SKM-1 treated with dmso at 0.1 percent for 144 hours (cell line): ENCODE measurements at regions not wholly inside any gene's neighbourhood (a gene's known extent, or its start where the extent isn't known, plus 50 kb on each side); places are given as distances from the start of the nearest gene placed in this dataset.
"Not testable (repeated sequence)": the region's sequence is repeated elsewhere in the genome, so short reads cannot be mapped to it uniquely, and the experiment has no call there.

Experiments
- DNase-seq: peaks from one replicate; lab custom pipeline; 2025; ENCODE audit not compliant: unreplicated experiment; lab: John Stamatoyannopoulos, UW

DNA sequence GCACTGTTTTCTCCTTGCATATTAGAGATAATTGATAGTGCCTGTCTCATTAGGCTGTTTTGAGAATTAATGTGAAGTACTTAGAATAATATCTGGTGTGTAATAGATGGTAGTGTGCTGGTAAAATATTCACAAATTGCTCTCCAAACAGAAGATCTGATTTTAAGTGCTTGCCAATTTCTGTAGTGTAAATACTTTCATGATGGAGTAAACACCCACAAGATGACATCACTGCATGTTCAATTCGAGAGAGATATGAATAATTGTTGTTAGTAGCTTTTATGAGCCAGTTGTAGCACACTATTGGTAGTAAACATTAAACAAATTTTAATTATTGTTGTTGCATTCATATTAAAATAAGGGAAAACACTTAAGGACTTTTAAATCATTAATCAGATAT lies 392.3 kb upstream of the RIOK2 start:
- DNase-seq: no peak

DNA sequence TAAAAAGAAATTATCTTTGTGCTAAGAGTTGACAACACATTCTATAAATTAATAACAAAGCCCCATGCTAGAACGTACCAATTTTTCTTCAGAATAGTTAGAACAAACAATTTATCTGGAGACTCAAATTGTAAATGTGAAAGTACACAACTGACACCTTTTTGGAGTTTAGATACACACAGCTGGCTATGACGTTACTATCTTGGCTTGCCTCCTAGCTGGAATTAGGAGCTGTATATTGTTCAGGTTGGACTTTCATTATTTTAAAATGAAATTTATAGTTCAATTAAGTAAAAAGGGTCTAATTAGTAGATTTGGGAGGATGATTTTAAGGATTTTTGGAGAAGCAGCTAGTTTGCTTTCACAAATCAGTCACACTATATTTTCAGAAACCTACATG lies 393.9 kb upstream of the RIOK2 start:
- no peak for DNase-seq

DNA sequence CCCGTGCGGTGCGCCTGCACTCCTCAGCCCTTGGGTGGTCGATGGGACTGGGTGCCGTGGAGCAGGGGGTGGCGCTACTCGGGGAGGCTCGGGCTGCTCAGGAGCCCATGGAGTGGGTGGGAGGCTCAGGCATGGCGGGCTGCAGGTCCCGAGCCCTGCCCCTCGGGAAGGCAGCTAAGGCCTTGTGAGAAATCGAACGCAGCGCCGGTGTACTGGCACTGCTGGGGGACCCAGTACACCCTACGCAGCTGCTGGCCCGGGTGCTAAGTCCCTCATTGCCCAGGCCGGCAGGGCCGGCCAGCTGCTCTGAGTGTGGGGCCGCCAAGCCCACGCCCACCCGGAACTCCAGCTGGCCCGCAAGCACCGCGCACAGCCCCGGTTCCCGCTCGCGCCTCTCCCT lies 396.9 kb upstream of the RIOK2 start:
- DNase-seq: not testable (repeated sequence)

DNA sequence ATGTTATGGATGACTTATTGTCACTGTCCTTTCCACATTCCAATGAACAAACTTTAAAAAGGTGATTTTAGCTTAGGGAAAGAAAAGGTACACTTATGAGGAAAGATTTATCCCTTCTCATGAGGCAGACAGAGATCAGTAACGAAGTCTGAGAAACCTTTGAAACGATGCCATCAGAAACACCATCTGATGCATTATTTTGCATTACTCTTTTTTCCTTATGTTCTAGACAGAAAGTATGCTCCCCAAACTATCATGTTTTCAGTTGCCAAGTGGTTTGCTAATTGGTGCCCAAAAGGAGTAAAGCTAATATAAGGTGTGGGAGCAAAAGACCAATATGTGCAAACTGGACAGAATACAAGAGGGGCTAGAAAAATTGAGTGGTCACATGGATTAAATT lies 397.7 kb upstream of the RIOK2 start:
- DNase-seq: no peak

DNA sequence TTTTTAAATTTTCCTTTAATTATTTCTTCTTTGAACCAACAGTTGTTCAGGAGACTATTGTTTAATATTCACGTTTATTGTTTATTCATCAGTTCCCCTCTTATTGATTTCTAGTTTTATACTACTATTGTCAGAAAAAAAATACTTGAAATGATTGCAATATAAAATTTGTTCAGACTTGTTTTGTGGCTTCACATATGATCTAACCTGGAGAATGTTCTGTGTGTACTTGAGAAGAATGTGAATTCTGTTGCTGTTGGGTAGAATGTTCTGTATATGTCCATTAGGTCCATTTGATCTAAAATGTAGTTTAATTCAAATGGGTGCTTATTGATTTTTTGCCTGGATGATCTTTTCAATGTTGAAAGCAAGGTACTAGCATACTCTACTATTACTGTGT lies 408.7 kb upstream of the RIOK2 start:
- DNase-seq: no peak

DNA sequence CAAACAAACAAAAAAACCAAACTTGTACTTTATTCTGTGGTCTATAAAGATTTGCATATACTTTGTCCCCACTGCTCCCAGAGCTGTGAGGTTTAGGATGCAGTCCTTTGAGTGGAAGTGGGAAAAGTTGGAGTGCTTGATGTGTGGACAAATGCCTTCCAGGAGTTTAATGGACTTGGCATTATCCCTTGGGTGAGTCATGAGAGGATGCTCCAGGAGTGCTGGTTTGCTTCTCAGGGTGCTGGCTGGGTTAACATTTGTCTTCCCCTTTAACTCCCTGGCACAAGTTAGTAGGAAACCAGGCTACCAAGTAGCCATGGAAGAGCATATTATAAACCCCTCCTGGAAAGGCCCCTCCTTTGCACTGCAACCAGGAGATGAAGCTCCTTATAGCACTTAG lies 417.4 kb upstream of the RIOK2 start:
- no peak for DNase-seq

DNA sequence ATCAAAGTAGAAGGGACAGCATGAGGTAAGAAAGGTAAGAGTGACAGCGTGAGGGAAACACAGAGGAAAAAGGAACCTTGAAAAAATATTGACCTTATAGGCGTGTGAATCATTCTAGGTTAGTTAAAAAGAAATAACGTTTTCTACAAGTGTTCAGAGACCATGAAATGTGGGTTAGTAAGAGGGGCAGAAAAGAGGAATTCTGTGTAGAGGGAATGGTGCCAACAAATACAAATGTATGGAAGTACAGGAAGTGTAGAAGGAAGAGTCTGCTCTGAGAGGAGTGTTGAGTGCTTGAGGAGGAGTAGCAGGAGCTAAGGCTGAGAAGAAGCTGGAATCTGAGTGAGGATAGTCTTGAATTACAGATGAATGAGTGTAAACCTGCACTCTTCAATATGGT lies 418.6 kb upstream of the RIOK2 start:
- DNase-seq: no peak

DNA sequence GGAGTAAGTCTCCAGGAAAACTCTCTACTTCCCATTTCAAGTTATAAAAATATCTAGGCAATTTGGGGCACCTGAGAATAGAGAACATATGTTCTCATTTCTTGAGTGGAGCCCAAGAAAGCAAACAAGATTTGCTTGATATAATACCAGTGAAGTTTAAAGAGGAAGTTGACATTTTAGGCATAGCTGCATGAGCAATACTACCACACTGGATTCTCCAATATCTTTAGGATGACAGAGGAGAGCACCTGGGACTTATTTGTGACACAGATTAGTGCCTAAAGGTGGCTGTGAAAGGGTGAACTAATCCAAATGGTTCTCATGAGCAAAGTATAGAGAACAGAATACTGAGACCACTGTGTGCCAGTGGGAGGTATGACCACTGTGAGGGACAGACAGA lies 423.5 kb upstream of the RIOK2 start:
- DNase-seq: no peak

DNA sequence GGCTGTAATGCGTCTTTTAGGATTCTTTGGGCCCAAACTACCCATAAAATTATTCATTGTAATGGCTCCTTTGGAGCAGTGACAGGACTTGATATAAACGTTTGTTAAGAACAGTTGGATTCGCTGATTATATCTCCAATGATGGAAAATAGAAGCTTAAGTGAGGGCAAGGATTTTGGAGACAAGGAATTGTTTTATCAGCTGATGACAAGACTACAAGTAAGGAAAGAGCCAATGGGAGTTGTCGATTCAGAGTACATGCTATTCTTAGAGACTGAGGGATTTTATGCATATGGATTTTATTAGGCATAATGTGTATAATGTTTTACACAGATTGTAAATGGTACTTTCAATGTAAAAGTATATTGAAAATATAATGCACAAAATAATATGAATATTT lies 425.5 kb upstream of the RIOK2 start:
- DNase-seq: no peak

DNA sequence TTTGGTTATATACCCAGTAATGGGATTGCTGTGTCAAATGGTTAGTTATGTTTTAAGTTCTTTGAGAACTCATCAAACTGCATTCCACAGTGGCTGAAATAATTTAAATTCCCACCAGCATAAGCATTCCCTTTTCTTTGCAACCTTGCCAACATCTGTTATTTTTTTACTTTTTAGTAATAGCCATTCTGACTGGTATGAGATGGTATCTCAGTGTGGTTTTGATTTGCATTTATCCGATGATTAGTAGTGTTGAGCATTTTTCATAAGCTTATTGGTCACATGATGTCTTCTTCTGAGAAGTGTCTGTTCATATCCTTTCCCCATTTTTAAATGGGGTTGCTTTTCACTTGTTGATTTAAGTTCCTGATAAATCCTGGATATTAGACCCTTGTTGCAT lies 435.7 kb upstream of the RIOK2 start:
- DNase-seq: no peak

DNA sequence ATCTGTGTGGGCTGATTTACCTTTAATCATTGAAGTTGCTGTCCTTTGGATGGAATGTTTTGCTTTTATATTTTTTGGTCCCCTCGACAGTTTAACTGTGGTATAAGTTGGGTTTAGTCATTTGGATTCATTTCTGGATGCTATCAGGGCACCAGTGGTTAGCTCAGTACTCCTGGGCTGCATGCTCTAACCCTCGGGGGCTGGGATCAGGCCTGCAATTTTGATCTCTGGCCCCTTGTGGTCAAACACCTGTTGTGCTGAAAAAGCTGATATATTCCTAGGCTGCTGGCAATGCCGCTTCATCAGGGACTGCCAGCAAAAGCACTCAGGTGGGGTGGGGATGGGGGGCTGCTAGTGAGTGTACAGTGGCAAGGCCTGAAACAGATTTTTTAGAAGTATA lies 440.4 kb upstream of the RIOK2 start:
- no peak for DNase-seq

DNA sequence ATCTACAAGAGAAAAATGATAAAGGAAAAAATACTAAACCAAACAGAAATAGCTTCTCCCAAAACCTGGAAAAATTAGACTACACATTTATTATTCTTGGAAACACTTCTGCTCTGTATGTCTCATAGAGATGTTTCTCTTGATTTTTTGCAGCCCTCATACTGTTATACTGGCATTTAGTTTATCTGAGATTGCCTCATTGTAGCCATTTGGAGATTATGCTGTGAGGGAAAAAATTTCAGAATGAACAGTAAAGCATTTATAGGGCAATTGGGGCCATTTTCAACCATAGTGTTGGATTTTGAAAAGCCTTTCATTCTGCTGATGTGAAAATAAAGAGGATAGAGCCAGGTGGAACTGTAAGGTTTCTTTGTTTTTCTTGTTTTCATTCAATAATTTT lies 441.8 kb upstream of the RIOK2 start:
- no peak for DNase-seq

DNA sequence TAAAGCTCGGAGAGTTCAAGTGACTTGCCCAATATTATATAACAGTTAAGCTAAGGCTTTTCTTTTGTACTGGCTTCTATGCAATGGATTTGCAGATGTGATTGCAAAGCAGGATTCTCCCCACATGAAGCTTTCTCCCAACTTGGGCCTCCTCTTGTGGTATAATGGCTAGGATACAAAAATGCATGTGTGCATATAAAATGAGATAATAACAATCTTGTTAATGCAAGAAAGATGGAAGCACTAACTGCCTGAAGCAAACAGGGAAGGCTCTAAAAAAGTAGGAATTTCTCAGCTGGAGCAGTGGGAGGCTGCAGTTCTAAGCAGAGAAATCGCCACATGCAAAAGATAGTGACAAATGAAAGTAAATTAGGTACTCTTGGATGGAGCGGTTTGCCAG lies 444.2 kb upstream of the RIOK2 start:
- no peak for DNase-seq

DNA sequence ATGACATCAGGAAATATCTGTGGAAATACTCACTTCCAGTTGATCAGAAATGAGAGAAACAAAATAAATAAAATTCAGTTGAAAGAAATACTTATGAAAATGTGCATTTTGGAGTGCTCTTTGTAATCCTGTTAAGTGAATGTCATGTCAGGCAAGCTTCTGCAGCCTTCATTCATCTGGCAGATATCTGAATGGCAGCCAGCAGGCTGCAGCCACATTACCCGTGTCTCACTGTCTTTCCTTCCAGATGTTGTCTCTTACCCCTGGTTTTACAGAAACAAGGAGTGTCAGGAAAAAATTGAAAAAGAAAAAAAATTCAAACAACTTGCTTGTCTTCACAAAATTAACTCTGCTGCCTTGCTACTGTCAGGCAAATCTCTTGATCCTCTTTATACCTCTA lies 445.0 kb upstream of the RIOK2 start:
- no peak for DNase-seq

DNA sequence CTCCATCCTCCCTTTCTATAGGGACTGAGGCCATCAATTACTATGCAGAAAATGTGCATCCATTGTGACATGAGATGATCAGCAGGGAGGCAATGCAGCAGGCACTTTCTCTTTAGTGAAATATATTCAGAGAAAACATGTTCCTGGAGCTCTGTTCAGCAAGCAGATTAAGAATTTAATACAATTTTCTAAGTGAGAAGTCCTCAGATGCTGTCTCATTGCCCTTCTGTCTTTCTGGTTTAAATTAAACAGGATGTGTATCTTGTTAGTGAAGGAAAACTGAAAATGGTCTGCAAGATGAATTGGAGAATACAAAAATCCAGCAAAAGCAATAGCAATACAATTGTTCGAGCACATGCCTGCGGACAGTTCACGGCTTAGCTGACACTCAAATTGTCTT lies 445.8 kb upstream of the RIOK2 start:
- no peak for DNase-seq

DNA sequence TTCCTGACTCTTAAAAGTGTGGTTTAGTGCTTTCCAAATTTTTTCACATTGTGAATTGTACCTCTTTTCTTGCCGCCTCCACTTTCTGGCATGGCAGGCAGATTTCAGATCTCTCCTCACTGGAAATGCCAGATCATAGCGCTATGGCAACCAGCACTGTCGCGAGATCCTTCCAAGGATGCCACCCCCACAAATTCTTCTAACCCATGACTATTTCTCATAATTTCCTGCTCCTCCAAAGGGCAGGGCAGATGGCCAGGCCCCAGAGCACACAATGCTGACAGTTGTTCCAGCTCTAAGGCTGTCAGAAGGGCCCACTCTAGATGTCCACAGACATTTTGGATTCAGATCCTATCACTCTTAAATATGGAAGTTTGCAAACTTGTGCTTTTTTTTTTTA lies 446.2 kb upstream of the RIOK2 start:
- no peak for DNase-seq

DNA sequence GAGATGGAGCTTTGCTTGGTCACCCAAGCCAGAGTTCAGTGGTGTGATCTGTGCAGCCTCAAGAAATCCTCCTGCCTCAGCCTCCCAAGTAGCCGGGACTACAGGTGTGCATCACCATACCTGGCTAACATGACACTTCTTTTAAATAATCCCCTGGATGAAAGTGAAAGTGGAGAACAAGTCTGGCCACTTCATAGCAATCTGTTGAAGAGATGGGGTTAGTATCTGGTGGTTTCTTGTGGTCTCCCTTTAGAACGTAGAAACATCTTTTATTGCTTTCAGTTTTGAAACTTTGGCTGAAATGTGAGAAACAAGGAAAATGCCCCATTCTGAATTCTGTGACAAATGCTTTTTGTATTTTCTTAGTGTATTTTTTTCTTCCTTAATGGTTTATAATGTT lies 452.5 kb upstream of the RIOK2 start:
- no peak for DNase-seq

DNA sequence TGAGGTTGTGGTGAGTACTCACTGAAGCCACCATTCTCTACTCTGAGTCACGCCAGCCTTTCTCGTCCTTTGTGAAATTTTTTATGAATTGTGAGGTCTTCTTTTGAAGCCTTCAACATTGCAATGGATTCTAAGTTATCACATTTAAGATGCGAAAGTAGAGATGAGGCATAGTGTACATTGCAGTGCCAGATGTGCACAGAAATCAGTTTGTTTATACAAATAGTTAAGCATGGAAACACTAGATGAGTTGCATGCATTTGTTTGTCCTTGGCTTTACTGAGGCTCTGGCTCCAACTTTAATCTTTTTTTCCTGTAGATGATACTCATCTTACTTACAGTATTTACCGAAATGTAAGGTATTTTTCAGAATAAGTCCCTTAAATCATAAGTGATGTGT lies 453.7 kb upstream of the RIOK2 start:
- DNase-seq: no peak

DNA sequence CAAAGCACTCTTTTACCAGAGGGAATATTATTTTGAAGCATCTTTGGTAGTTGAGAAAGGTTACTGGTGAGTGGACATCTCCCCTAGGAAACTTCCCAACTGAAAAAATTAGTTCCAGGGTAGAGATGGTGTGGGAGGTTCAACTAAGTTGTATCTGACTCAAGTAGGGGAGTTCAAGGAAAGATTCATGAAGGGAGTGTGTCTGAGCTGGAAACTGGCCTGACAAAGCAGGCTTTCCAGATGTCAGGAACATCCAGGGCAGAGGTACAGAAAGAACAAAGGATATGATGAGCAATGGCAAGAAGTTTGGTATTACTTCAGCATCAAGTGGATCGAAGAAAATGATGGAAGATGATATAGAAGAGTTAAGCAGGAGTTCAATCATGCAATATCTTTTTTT lies 458.0 kb upstream of the RIOK2 start:
- DNase-seq: no peak

DNA sequence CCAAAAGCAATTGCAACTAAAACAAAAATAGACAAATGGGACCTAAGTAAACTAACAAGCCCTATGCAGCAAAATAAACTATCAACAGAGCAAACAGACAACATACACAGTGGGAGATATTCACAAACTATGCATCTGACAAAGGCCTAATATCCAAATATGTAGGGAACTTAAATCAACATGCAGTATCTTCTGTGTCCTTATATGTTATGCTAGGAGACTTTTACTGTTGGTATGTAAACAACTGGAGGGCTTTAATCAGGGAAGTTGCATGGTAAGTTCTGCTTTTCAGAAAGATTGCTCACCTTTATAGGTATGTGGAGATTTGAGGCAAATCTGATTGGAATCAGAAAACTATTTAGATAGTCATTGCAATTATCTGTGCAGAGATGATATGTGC lies 461.2 kb upstream of the RIOK2 start:
- no peak for DNase-seq

DNA sequence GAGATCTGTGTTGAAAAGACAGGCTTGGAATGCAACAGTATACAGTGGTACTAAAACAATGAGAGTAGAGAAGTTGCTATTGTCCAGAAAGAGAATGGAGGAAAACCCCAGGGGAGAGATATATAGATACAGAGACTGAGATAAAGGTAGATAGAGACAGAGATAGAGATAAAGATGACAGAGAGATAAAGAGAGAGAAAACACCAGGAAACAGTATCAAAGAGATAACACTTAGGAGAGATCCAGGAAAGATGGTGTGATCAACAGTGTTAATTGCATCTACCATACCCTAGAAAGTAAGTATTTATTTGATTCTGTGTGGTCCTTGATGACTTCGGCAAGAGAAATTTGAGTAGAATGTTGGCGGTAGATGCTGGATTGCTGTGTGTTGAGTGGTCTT lies 461.8 kb upstream of the RIOK2 start:
- DNase-seq: no peak

DNA sequence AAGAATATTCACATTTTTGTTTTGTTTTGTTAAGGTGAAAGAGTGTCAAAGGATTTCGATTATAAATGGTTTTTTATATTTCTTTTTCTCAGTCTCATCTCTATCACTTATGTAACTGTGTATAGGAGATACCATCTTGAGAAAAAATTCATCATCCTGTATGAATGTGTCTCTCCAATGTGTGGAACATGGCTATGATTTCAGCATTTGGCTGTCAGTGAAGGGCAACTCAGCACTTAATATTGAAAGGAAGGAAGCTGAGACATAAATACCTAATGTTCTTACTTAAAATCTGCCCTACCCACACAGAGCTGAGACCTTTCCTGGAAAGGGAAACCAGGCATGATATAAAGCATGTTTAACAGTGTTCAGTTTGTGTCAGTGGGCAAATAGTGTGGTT lies 474.2 kb upstream of the RIOK2 start:
- no peak for DNase-seq

DNA sequence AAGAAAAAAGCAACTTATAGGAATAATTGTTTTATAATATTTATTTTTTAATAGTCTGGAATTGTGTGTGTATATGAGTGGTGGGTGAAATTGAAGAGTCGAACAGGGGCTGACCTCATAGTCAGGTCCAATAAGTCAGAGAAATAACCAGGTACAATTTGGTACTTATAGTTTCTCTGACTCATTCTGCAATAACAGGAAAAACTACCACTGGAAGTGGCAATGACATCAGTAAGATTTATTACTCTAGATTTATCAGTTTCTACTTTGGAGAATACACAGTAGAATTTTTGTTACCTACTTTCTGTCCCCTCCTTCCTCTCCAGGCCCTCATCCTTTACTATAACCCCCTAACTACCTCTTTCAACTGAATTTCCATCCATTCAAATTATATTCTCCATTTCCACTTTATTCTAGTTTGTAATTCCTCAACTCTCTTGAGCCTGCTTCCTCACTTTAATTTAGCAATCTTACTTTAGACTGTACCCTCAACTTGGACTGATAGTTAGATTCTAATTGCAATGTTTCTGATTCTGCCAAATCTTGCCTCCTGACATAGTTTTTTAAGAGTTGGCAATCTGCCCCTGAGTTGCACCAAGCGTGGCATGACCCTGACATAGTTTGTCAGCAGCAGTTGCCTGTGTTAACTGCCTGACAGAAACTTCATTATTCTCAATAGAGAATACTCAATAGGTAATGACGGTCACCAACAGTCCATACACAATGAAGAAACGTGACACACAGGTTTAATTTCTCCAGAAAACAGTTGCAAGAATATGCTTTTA lies 475.3 kb upstream of the RIOK2 start:
- no peak for DNase-seq

DNA sequence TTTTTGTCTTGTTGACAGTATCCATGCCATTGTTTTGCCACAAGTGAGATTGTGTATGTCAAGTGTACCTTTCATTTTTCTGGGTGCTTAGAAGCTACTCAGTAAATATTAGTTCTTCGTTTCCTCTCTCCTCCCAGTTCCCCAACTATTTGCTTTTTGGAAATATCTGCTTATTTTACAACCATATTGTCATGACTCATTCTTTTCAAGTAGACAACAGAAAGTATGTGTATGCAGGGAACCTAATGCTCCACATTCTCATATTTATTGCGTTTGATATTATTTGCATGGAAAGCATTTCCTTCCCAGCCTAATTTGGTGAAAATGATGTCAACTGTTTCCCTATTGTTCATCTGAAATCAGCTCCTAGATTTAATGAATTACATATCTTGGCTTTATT lies 483.7 kb upstream of the RIOK2 start:
- DNase-seq: no peak
